ENCODE measurements at regions not wholly inside any gene's neighbourhood (a gene's known extent, or its start where the extent isn't known, plus 50 kb on each side); places are given as distances from the start of the nearest gene placed in this dataset.
A peak's percentile ranks its signal among the peaks of the same experiment; 100 is the strongest.

GRCh38 chr10:128448796-128449195 lies 322.6 kb upstream of the MKI67 start:
- H3K9me3 Mint-ChIP-seq: peaks cover 4% of the 10 kb centered on the region
- no peak for DNase-seq (ENCODE audit: extremely low spot score, unreplicated experiment)
- no peak overlapping the region for H3K4me3 Mint-ChIP-seq
- H3K27ac Mint-ChIP-seq: no peak overlapping the region
- H3K36me3 Mint-ChIP-seq: no peaks in the 10 kb centered on the region
- H3K27me3 Mint-ChIP-seq: peaks cover 6% of the 10 kb centered on the region
- no peak for TF ChIP-seq CTCF (conservative IDR thresholded peaks at IDR 0.05)
- no peaks in the 10 kb centered on the region for H3K4me1 Mint-ChIP-seq (ENCODE audit: unreplicated experiment)

GRCh38 chr10:128451879-128452278 lies 325.7 kb upstream of the MKI67 start:
- Mint-ChIP-seq H3K9me3 (peaks cover 4% of the 10 kb centered on the region), H3K4me1 (ENCODE audit: unreplicated experiment) (no peaks in the 10 kb centered on the region), H3K27ac (no peak overlapping the region), H3K36me3 (no peaks in the 10 kb centered on the region), H3K27me3 (peaks cover 9% of the 10 kb centered on the region), H3K4me3 (no peak overlapping the region)
- no peak for TF ChIP-seq CTCF (conservative IDR thresholded peaks at IDR 0.05)
- peak; percentile 18 for DNase-seq (ENCODE audit: extremely low spot score, unreplicated experiment)

- no peak for DNase-seq (ENCODE audit: extremely low spot score, unreplicated experiment)
- Mint-ChIP-seq H3K4me1 (ENCODE audit: unreplicated experiment) (no peaks in the 10 kb centered on the region), H3K9me3 (no peaks in the 10 kb centered on the region), H3K36me3 (no peaks in the 10 kb centered on the region), H3K27me3 (peaks cover 12% of the 10 kb centered on the region), H3K27ac (no peak overlapping the region), H3K4me3 (no peak overlapping the region)
- no peak for TF ChIP-seq CTCF (conservative IDR thresholded peaks at IDR 0.05)
Observed at GRCh38 chr10:128456271-128456670, 330.0 kb upstream of the MKI67 start.

GRCh38 chr10:128457136-128457535 lies 330.9 kb upstream of the MKI67 start:
- H3K36me3 Mint-ChIP-seq: no peaks in the 10 kb centered on the region
- peaks cover 18% of the 10 kb centered on the region for H3K27me3 Mint-ChIP-seq

GRCh38 chr10:128461991-128462390 lies 335.8 kb upstream of the MKI67 start:
- Mint-ChIP-seq H3K9me3 (peaks cover 4% of the 10 kb centered on the region), H3K27me3 (peaks cover 32% of the 10 kb centered on the region), H3K27ac (no peak overlapping the region)

More at GRCh38 chr10:128457136-128457535, 330.9 kb upstream of the MKI67 start:
- no peak for TF ChIP-seq CTCF (conservative IDR thresholded peaks at IDR 0.05)
- no peak for DNase-seq (ENCODE audit: extremely low spot score, unreplicated experiment)
- Mint-ChIP-seq H3K9me3 (no peaks in the 10 kb centered on the region), H3K27ac (no peak overlapping the region), H3K4me3 (no peak overlapping the region), H3K4me1 (ENCODE audit: unreplicated experiment) (no peaks in the 10 kb centered on the region)

More at GRCh38 chr10:128461991-128462390, 335.8 kb upstream of the MKI67 start:
- no peak for TF ChIP-seq CTCF (conservative IDR thresholded peaks at IDR 0.05)
- Mint-ChIP-seq H3K36me3 (no peaks in the 10 kb centered on the region), H3K4me3 (no peak overlapping the region), H3K4me1 (ENCODE audit: unreplicated experiment) (no peaks in the 10 kb centered on the region)
- no peak for DNase-seq (ENCODE audit: extremely low spot score, unreplicated experiment)

Data from type B pancreatic cell (in vitro differentiated cells).